CD14-positive monocyte (primary cell): ENCODE measurements at regions not wholly inside any gene's neighbourhood (a gene's known extent, or its start where the extent isn't known, plus 50 kb on each side); places are given as distances from the start of the nearest gene placed in this dataset.

Source experiments
- DNase-seq, 3 donors: peaks; one replicate each; pipeline ENCODE4 v3.0.0-alpha.2; 2011 to 2022
- H2AFZ ChIP-seq: 2 replicates; pipeline ENCODE4 v1.6.0; 2012; ENCODE audit warnings: mild to moderate bottlenecking, low read depth, low read length, inconsistent platforms; ENCODE audit not compliant: insufficient read depth, poor library complexity, severe bottlenecking
- H3K27ac ChIP-seq, 2 donors: 1 replicate in 1 of 2; 2 replicates in 1 of 2; pipeline ENCODE4 v1.5.1; 2012 to 2013; ENCODE audit warnings: low read length in 2 of 2, control low read depth in 1 of 2, inconsistent platforms in 1 of 2, low read depth in 1 of 2, mild to moderate bottlenecking in 1 of 2
- H3K27me3 ChIP-seq, 2 donors: one replicate each; pipeline versions ENCODE4 v1.6.0 to v1.6.1; 2011 to 2013; ENCODE audit warnings: low read length in 2 of 2; ENCODE audit not compliant: control insufficient read depth in 2 of 2, insufficient read depth in 2 of 2
- H3K36me3 ChIP-seq, 2 donors: replicated peaks in 1 of 2; 1 replicate in 1 of 2; 2 replicates in 1 of 2; pipeline versions ENCODE4 v1.5.1 to v1.6.1; 2012 to 2013; ENCODE audit warnings: low read length in 2 of 2, control low read depth in 1 of 2, inconsistent platforms in 1 of 2, mild to moderate bottlenecking in 1 of 2; ENCODE audit not compliant: insufficient read depth in 2 of 2, control insufficient read depth in 1 of 2
- H3K4me1 ChIP-seq, 2 donors: 1 replicate in 1 of 2; 2 replicates in 1 of 2; pipeline versions ENCODE4 v1.5.1 to v1.6.1; 2012 to 2013; ENCODE audit warnings: low read length in 2 of 2, control low read depth in 1 of 2, inconsistent platforms in 1 of 2, mild to moderate bottlenecking in 1 of 2, moderate library complexity in 1 of 2; ENCODE audit not compliant: insufficient read depth in 2 of 2, control insufficient read depth in 1 of 2
- H3K4me2 ChIP-seq: replicated peaks from 2 replicates; pipeline ENCODE3; 2012; ENCODE audit warnings: low read length, moderate library complexity, mild to moderate bottlenecking; ENCODE audit not compliant: poor library complexity, severe bottlenecking; ENCODE audit errors: extremely low read depth
- H3K4me3 ChIP-seq, 3 experiments: fragments of 200-600 bp in 1 of 3; sonication (generic) in 1 of 3; replicated peaks in 1 of 3; 1 replicate in 2 of 3; 2 replicates in 1 of 3; pipeline ENCODE4 v1.5.1; 2011 to 2013; ENCODE audit warnings: low read length in 3 of 3, mild to moderate bottlenecking in 3 of 3, control low read depth in 2 of 3, low read depth in 2 of 3, inconsistent platforms in 1 of 3, moderate library complexity in 1 of 3
- H3K79me2 ChIP-seq: 2 replicates; pipeline ENCODE4 v1.6.0; 2012; ENCODE audit warnings: mild to moderate bottlenecking, control low read depth, inconsistent platforms, low read length, moderate library complexity; ENCODE audit not compliant: insufficient read depth
- H3K9ac ChIP-seq: 2 replicates; pipeline ENCODE4 v1.6.0; 2017; ENCODE audit warnings: low read length, mild to moderate bottlenecking; ENCODE audit not compliant: insufficient read depth, poor library complexity, severe bottlenecking
- H3K9me3 ChIP-seq, 2 donors: replicated peaks in 1 of 2; 1 replicate in 1 of 2; 2 replicates in 1 of 2; pipeline versions ENCODE4 v1.5.1 to v1.6.1; 2012 to 2013; ENCODE audit warnings: low read length in 2 of 2, control low read depth in 1 of 2; ENCODE audit not compliant: control insufficient read depth in 1 of 2, insufficient read depth in 1 of 2
- H4K20me1 ChIP-seq: 2 replicates; pipeline ENCODE4 v1.6.0; 2012; ENCODE audit warnings: mild to moderate bottlenecking, low read length, control low read depth, moderate library complexity; ENCODE audit not compliant: insufficient read depth
- H3K27ac Mint-ChIP-seq, 7 donors: one replicate each; pipeline ENCODE4 v1.8.0; 2020; ENCODE audit warnings: mild to moderate bottlenecking in 7 of 7, mixed read lengths in 7 of 7, moderate library complexity in 6 of 7, inconsistent platforms in 2 of 7
- H3K27me3 Mint-ChIP-seq, 3 donors: one replicate each; pipeline ENCODE4 v1.8.0; 2021 to 2022; ENCODE audit warnings: low read depth in 3 of 3, mild to moderate bottlenecking in 3 of 3, mixed read lengths in 3 of 3, moderate library complexity in 3 of 3, inconsistent platforms in 1 of 3
- H3K36me3 Mint-ChIP-seq, 2 donors: one replicate each; pipeline ENCODE4 v1.8.0; 2020; ENCODE audit warnings: mixed read lengths in 2 of 2, inconsistent platforms in 1 of 2, mild to moderate bottlenecking in 1 of 2
- H3K4me1 Mint-ChIP-seq: one replicate; pipeline ENCODE4 v1.8.0; 2020; ENCODE audit warnings: mild to moderate bottlenecking, mixed read lengths
- H3K4me3 Mint-ChIP-seq, 2 donors: one replicate each; pipeline ENCODE4 v1.8.0; 2020; ENCODE audit warnings: mild to moderate bottlenecking in 2 of 2, mixed read lengths in 2 of 2, moderate library complexity in 1 of 2
- H3K9me3 Mint-ChIP-seq, 7 donors: one replicate each; pipeline ENCODE4 v1.8.0; 2020 to 2022; ENCODE audit warnings: mixed read lengths in 7 of 7, mild to moderate bottlenecking in 6 of 7, moderate library complexity in 6 of 7, inconsistent platforms in 2 of 7
- CTCF ChIP-seq: fragments of 200-600 bp; IDR thresholded peaks from one replicate; pipeline ENCODE4 v1.8.0; 2022; ENCODE audit warnings: antibody characterized with exemption, mild to moderate bottlenecking
- WGBS: methylation state at CpG from one replicate; pipeline ENCODE4 v1.1.5; 2013; ENCODE audit warnings: missing lambda C conversion rate; ENCODE audit not compliant: insufficient coverage; 5-methylcytosine and 5-hydroxymethylcytosine counted together
- intact Hi-C, 2 donors: fragments of 100-400 bp; cut with micrococcal nuclease; formaldehyde crosslinking; loops; one replicate each; pipeline versions ENCODE4 v1.15.0 to v1.15.1; 2023

DNA sequence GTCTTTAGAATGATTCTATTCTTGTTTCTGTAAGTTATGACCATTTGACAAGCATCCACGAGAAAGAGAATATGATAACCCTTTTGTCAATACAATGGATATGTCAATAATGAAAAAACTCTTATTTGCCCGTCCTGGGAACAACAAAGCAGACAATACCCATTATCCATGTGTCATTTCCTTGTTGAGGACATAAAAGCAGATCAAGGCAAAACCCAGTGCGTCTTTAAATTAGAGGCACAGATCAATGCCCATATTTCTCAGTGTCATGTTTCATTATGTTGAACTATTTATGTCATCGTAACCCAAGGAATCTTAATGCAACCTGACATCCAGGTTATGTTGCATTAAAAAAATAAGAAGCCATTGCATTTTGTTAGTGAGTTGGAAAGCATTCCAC lies 365.0 kb upstream of the CELF4 start:
- no peak overlapping the region for H2AFZ ChIP-seq
- peaks cover 0 to 9% (median 3%) of the 10 kb centered on the region in 7 donors for H3K9me3 Mint-ChIP-seq
- intact Hi-C loops: no loop called here
- no peak overlapping the region for H3K4me3 ChIP-seq
- no peaks in the 10 kb centered on the region for H4K20me1 ChIP-seq
- no peak overlapping the region for H3K27ac ChIP-seq
- H3K9ac ChIP-seq: no peak overlapping the region
- H3K36me3 ChIP-seq: no peaks in the 10 kb centered on the region
- no peaks in the 10 kb centered on the region for H3K4me1 Mint-ChIP-seq
- no peaks in the 10 kb centered on the region for H3K4me1 ChIP-seq
- H3K4me3 Mint-ChIP-seq: no peak overlapping the region
- H3K9me3 ChIP-seq: peaks cover 6 to 12% of the 10 kb centered on the region in 2 donors
- no peaks in the 10 kb centered on the region for H3K79me2 ChIP-seq
- no peak for DNase-seq
- no peaks in the 10 kb centered on the region for H3K36me3 Mint-ChIP-seq
- TF ChIP-seq CTCF: no peak
- H3K27me3 ChIP-seq: no peaks in the 10 kb centered on the region
- no peak overlapping the region for H3K4me2 ChIP-seq
- no CpG with 5 or more reads among the region's 4 CpGs for WGBS
- H3K27me3 Mint-ChIP-seq: no peaks in the 10 kb centered on the region
- no peak overlapping the region for H3K27ac Mint-ChIP-seq

DNA sequence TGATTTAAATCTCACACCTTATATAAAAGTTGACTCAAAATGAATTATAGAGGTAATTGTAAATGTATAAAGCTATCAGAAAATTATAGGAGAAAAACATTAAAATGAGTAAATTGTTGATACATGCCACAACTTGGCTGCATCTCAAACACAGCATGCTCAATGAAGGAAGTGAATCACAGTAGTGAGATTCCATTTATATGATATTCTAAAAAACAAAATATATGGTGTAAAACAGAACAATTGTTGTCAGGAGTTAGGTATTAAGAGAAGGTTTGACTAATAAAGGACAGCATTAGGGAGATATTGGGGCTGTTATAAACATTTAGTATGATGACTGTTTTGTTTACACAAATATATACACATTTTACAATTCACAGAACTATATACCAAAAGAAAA lies 356.6 kb upstream of the CELF4 start:
- H3K4me1 Mint-ChIP-seq: no peaks in the 10 kb centered on the region
- H3K27ac Mint-ChIP-seq: no peak overlapping the region
- no peaks in the 10 kb centered on the region for H3K27me3 Mint-ChIP-seq
- no peak overlapping the region for H3K4me3 Mint-ChIP-seq
- H3K9me3 ChIP-seq: peaks cover 0 to 8% of the 10 kb centered on the region in 2 donors
- H3K79me2 ChIP-seq: no peaks in the 10 kb centered on the region
- no peaks in the 10 kb centered on the region for H4K20me1 ChIP-seq
- no peak for TF ChIP-seq CTCF
- H3K4me1 ChIP-seq: no peaks in the 10 kb centered on the region
- peaks cover 0 to 3% (median 0%) of the 10 kb centered on the region in 7 donors for H3K9me3 Mint-ChIP-seq
- no peaks in the 10 kb centered on the region for H3K27me3 ChIP-seq
- no peak overlapping the region for H3K9ac ChIP-seq
- no peak overlapping the region for H2AFZ ChIP-seq
- no peak overlapping the region for H3K4me3 ChIP-seq
- no peaks in the 10 kb centered on the region for H3K36me3 Mint-ChIP-seq
- H3K4me2 ChIP-seq: no peak overlapping the region
- no peak overlapping the region for H3K27ac ChIP-seq
- intact Hi-C loops: loop anchor here in 1 of 2 donors (10.0 kb wide), 1 partner anchor 63 kb away; no protein-coding TSS in a partner anchor
- DNase-seq: no peak
- H3K36me3 ChIP-seq: no peaks in the 10 kb centered on the region
